ENCODE measurements at regions not wholly inside any gene's neighbourhood (a gene's known extent, or its start where the extent isn't known, plus 50 kb on each side); places are given as distances from the start of the nearest gene placed in this dataset.

GRCh38 chrX:40377684-40378083, 203.1 kb upstream of the ATP6AP2 start:
- Histone ChIP-seq H3K4me3 (no peak overlapping the region), H3K79me2 (ENCODE audit: low read depth) (no peaks in the 10 kb centered on the region), H4K20me1 (ENCODE audit: insufficient read depth) (no peaks in the 10 kb centered on the region), H3K36me3 (ENCODE audit: low read depth) (no peaks in the 10 kb centered on the region), H3K27me3 (ENCODE audit: insufficient read depth, low read depth) (no peaks in the 10 kb centered on the region), H3K4me1 (replicated peaks; ENCODE audit: insufficient read depth) (no peaks in the 10 kb centered on the region), H3F3A (ENCODE audit: insufficient read depth, low read depth) (no peaks in the 10 kb centered on the region), H3K9me2 (ENCODE audit: insufficient read depth) (no peaks in the 10 kb centered on the region), H3K27ac (no peak overlapping the region), H3K9me3 (ENCODE audit: insufficient read depth, low read depth) (no peaks in the 10 kb centered on the region), H2AFZ (no peak overlapping the region), H3K4me2 (no peak overlapping the region)
- intact Hi-C loops (cut with micrococcal nuclease; ENCODE audit: unreplicated experiment): no loop called here
- ChIA-PET CTCF (no interaction called here), POLR2A (ENCODE audit: unreplicated experiment) (no interaction called here)
- no peak for DNase-seq
- BruUV-seq (replicated peaks): no TSS peak
- no peak for TF ChIP-seq EZH2 (IDR thresholded peaks at IDR 0.05; ENCODE audit: low read depth)
- TF ChIP-seq CTCF (conservative IDR thresholded peaks at IDR 0.05): no peak

- Histone ChIP-seq H3K79me2 (ENCODE audit: low read depth) (no peaks in the 10 kb centered on the region), H3K9me3 (ENCODE audit: insufficient read depth, low read depth) (no peaks in the 10 kb centered on the region), H3K4me1 (replicated peaks; ENCODE audit: insufficient read depth) (no peaks in the 10 kb centered on the region), H3K27ac (no peak overlapping the region), H3K27me3 (ENCODE audit: insufficient read depth, low read depth) (no peaks in the 10 kb centered on the region), H3K4me2 (no peak overlapping the region), H4K20me1 (ENCODE audit: insufficient read depth) (no peaks in the 10 kb centered on the region), H3K36me3 (ENCODE audit: low read depth) (no peaks in the 10 kb centered on the region), H2AFZ (no peak overlapping the region), H3K9me2 (ENCODE audit: insufficient read depth) (no peaks in the 10 kb centered on the region), H3K4me3 (no peak overlapping the region), H3F3A (ENCODE audit: insufficient read depth, low read depth) (no peaks in the 10 kb centered on the region)
- intact Hi-C loops (cut with micrococcal nuclease; ENCODE audit: unreplicated experiment): no loop called here
- CTCF ChIA-PET: no interaction called here
- no peak for DNase-seq
- no TSS peak for BruUV-seq (replicated peaks)
- POLR2A ChIA-PET (ENCODE audit: unreplicated experiment): no interaction called here
- no peak for TF ChIP-seq CTCF (conservative IDR thresholded peaks at IDR 0.05)
- TF ChIP-seq EZH2 (IDR thresholded peaks at IDR 0.05; ENCODE audit: low read depth): no peak
These were observed 206.3 kb upstream of the ATP6AP2 start for GRCh38 chrX:40374486-40374885.

- H3K79me2 ChIP-seq (ENCODE audit: low read depth): no peaks in the 10 kb centered on the region
- BruUV-seq (replicated peaks): no TSS peak
- POLR2A ChIA-PET (ENCODE audit: unreplicated experiment): no interaction called here
These were observed 207.1 kb upstream of the ATP6AP2 start for GRCh38 chrX:40373641-40374040.

More at GRCh38 chrX:40373641-40374040, 207.1 kb upstream of the ATP6AP2 start:
- Histone ChIP-seq H3K36me3 (ENCODE audit: low read depth) (no peaks in the 10 kb centered on the region), H3K9me3 (ENCODE audit: insufficient read depth, low read depth) (no peaks in the 10 kb centered on the region), H3K27me3 (ENCODE audit: insufficient read depth, low read depth) (no peaks in the 10 kb centered on the region), H4K20me1 (ENCODE audit: insufficient read depth) (no peaks in the 10 kb centered on the region), H3K27ac (no peak overlapping the region), H3K4me3 (no peak overlapping the region), H3K4me2 (no peak overlapping the region), H2AFZ (no peak overlapping the region), H3F3A (ENCODE audit: insufficient read depth, low read depth) (no peaks in the 10 kb centered on the region), H3K9me2 (ENCODE audit: insufficient read depth) (no peaks in the 10 kb centered on the region), H3K4me1 (replicated peaks; ENCODE audit: insufficient read depth) (no peaks in the 10 kb centered on the region)
- DNase-seq: no peak
- TF ChIP-seq EZH2 (IDR thresholded peaks at IDR 0.05; ENCODE audit: low read depth) (no peak), CTCF (conservative IDR thresholded peaks at IDR 0.05) (no peak)
- CTCF ChIA-PET: no interaction called here
- intact Hi-C loops (cut with micrococcal nuclease; ENCODE audit: unreplicated experiment): no loop called here

Measured in PC-9 (cell line).